Heart left ventricle (tissue), 16 donors: ENCODE measurements at regions not wholly inside any gene's neighbourhood (a gene's known extent, or its start where the extent isn't known, plus 50 kb on each side); places are given as distances from the start of the nearest gene placed in this dataset.

ENCODE experiments used
- ATAC-seq, 4 donors: fragments of 200-7000 bp; cut with Tn5 transposase; one replicate each; pipeline ENCODE4 v1.9.1; 2020 to 2022; ENCODE audit warnings: moderate library complexity in 4 of 4, mild to moderate bottlenecking in 3 of 4, moderate number of reproducible peaks in 1 of 4
- DNase-seq, 5 donors: peaks; one replicate each; pipeline ENCODE4 v3.0.0-alpha.2; 2020
- H3K27ac ChIP-seq, 12 donors: fragments of 200-600 bp; sonication (generic) in 4 of 12; one replicate each; pipeline versions ENCODE4 v1.5.0 to v1.8.0; 2016 to 2022; ENCODE audit warnings: mild to moderate bottlenecking in 2 of 12
- H3K27me3 ChIP-seq, 9 donors: fragments of 200-600 bp; sonication (generic) in 2 of 9; one replicate each; pipeline versions ENCODE4 v1.5.1 to v1.8.0; 2016 to 2022; ENCODE audit warnings: mild to moderate bottlenecking in 3 of 9
- H3K36me3 ChIP-seq, 9 donors: fragments of 200-600 bp; sonication (generic) in 2 of 9; one replicate each; pipeline versions ENCODE4 v1.5.0 to v1.8.0; 2018 to 2022; ENCODE audit warnings: mild to moderate bottlenecking in 2 of 9
- H3K4me1 ChIP-seq, 12 donors: fragments of 200-600 bp; sonication (generic) in 4 of 12; one replicate each; pipeline versions ENCODE4 v1.5.0 to v1.8.0; 2016 to 2022; ENCODE audit warnings: mild to moderate bottlenecking in 3 of 12
- H3K4me3 ChIP-seq, 12 donors: fragments of 200-600 bp; sonication (generic) in 4 of 12; one replicate each; pipeline versions ENCODE4 v1.5.0 to v1.8.0; 2017 to 2022; ENCODE audit warnings: mild to moderate bottlenecking in 9 of 12, moderate library complexity in 4 of 12
- H3K9me3 ChIP-seq, 12 donors: fragments of 200-600 bp; sonication (generic) in 4 of 12; one replicate each; pipeline versions ENCODE4 v1.5.0 to v1.8.0; 2016 to 2022; ENCODE audit warnings: mild to moderate bottlenecking in 1 of 12
- CTCF ChIP-seq, 12 donors: fragments of 200-600 bp; sonication (generic) in 4 of 12; IDR thresholded peaks; one replicate each; pipeline versions ENCODE4 v1.5.0 to v1.8.0; 2018 to 2022; ENCODE audit warnings: antibody characterized with exemption in 12 of 12, mild to moderate bottlenecking in 5 of 12
- POLR2A ChIP-seq, 2 donors: fragments of 450-650 bp; IDR thresholded peaks; one replicate each; pipeline ENCODE4 v1.6.1; 2017; ENCODE audit warnings: antibody characterized with exemption in 2 of 2, mild to moderate bottlenecking in 2 of 2, moderate library complexity in 2 of 2
- WGBS, 4 donors: extraction: QIAGEN DNeasy Blood & Tissue Kit in 2 of 4; methylation state at CpG; one replicate each; pipeline versions ENCODE4 v1.1.5 to v1.1.7; 2013 to 2018; 5-methylcytosine and 5-hydroxymethylcytosine counted together
- intact Hi-C, 10 donors: fragments of 100-400 bp; cut with DNase I; formaldehyde crosslinking; loops; one replicate each; pipeline versions ENCODE4 v1.11.1 to v1.14.2; 2022
- donor health status: ischemic (EF 13 %, LVEDD 7.1; RV severe dilation, severe dysfunction).
- donor health status: healthy with polysubstance abuse.
- donor health status: DM: no; HTN: yes; CAD: no.
- donor health status: DM: no; HTN: no; CAD: no.
- donor health status: ischemic (EF 25% LVEDD 6.9; RV normal size, moderate dysfunction).
- donor health status: ischemic (EF 25% LVEDD 5.7; RV mildly dilated, moderate dysfunction).
- donor health status: healthy.
- donor health status: DM: yes; HTN: yes; CAD: no.
- donor health status: ischemic (EF 35%, LVEDD 5.7; RV mildly dilated, moderate dysfunction).
- donor health status: nonischemic (EF 11% LVEDD 7.7; RV severe dilation, severe dysfunction).
- donor health status: DM: yes; HTN: yes; CAD: no.
- donor health status: PGD.
- donor health status: ischemic (EF 29% LVEDD 5.4; RV normal size, mild dysfunction).
- donor health status: nonischemic (EF 23%, LVEDD 6.1; RV moderate dilation, normal function).

- Histone ChIP-seq H3K27ac (no peak overlapping the region), H3K36me3 (no peaks in the 10 kb centered on the region), H3K4me3 (no peak overlapping the region), H3K9me3 (no peaks in the 10 kb centered on the region), H3K27me3 (no peaks in the 10 kb centered on the region), H3K4me1 (no peaks in the 10 kb centered on the region)
- TF ChIP-seq CTCF (IDR thresholded peaks at IDR 0.05) (no peak), POLR2A (IDR thresholded peaks at IDR 0.05) (no peak)
- intact Hi-C loops, result no loop called here
- no peak for ATAC-seq
- DNase-seq, result no peak
Observed at GRCh38 chr12:88408823-88409222, 171.4 kb downstream of the KITLG start.

GRCh38 chr12:88409257-88409656 is 171.0 kb downstream of the KITLG start:
- TF ChIP-seq CTCF (IDR thresholded peaks at IDR 0.05) (no peak), POLR2A (IDR thresholded peaks at IDR 0.05) (no peak)

GRCh38 chr12:88411689-88412088 is 168.6 kb downstream of the KITLG start:
- no peaks in the 10 kb centered on the region for H3K4me1 ChIP-seq
- intact Hi-C loops, result loop anchor here in 1 of 10 donors (5.0 kb wide), 1 partner anchor 74 kb away; no protein-coding TSS in a partner anchor
- DNase-seq (no peak), ATAC-seq (no peak)
- no peaks in the 10 kb centered on the region for H3K27me3 ChIP-seq
- H3K36me3 ChIP-seq, result no peaks in the 10 kb centered on the region
- no peak overlapping the region for H3K27ac ChIP-seq
- TF ChIP-seq CTCF (IDR thresholded peaks at IDR 0.05), result no peak
- no peak for TF ChIP-seq POLR2A (IDR thresholded peaks at IDR 0.05)
- H3K4me3 ChIP-seq, result no peak overlapping the region
- WGBS, 4 donors, result 71 to 77% (median 75%) methylated on average over 2 of the region's 2 CpGs
- H3K9me3 ChIP-seq, result no peaks in the 10 kb centered on the region

More at GRCh38 chr12:88409257-88409656, 171.0 kb downstream of the KITLG start:
- ATAC-seq (no peak), DNase-seq (no peak)
- no peak overlapping the region for H3K27ac ChIP-seq
- no peaks in the 10 kb centered on the region for H3K4me1 ChIP-seq
- H3K36me3 ChIP-seq, result no peaks in the 10 kb centered on the region
- H3K9me3 ChIP-seq, result no peaks in the 10 kb centered on the region
- intact Hi-C loops, result no loop called here
- WGBS, 4 donors, result 73 to 83% (median 78%) methylated on average over 3 of the region's 3 CpGs
- H3K27me3 ChIP-seq, result no peaks in the 10 kb centered on the region
- no peak overlapping the region for H3K4me3 ChIP-seq

- peaks cover 0 to 3% (median 0%) of the 10 kb centered on the region in 12 donors for H3K4me1 ChIP-seq
- H3K9me3 ChIP-seq, result no peaks in the 10 kb centered on the region
- TF ChIP-seq CTCF (IDR thresholded peaks at IDR 0.05) (no peak), POLR2A (IDR thresholded peaks at IDR 0.05) (no peak)
- no peak for ATAC-seq
- no peaks in the 10 kb centered on the region for H3K36me3 ChIP-seq
- DNase-seq, result no peak
- H3K27me3 ChIP-seq, result no peaks in the 10 kb centered on the region
- WGBS, 4 donors, result 70 to 87% (median 77%) methylated on average over 2 of the region's 2 CpGs
- no peak overlapping the region for H3K4me3 ChIP-seq
- no peak overlapping the region for H3K27ac ChIP-seq
- intact Hi-C loops, result loop anchor here in 1 of 10 donors (5.0 kb wide), 1 partner anchor 76 kb away; no protein-coding TSS in a partner anchor
Observed at GRCh38 chr12:88413646-88414045, 166.6 kb downstream of the KITLG start.
